ENCODE measurements at regions not wholly inside any gene's neighbourhood (a gene's known extent, or its start where the extent isn't known, plus 50 kb on each side); places are given as distances from the start of the nearest gene placed in this dataset.

- Histone ChIP-seq H3K27ac (ENCODE audit: insufficient read length, low read depth, low read length) (no peak overlapping the region), H3K4me1 (ENCODE audit: insufficient read depth, low read length) (no peaks in the 10 kb centered on the region), H3K79me1 (ENCODE audit: insufficient read depth, low read depth, low read length, poor library complexity, severe bottlenecking) (no peaks in the 10 kb centered on the region), H3K56ac (ENCODE audit: insufficient read length, low read depth, low read length) (no peak overlapping the region), H3K79me2 (ENCODE audit: insufficient read depth, low read length) (no peaks in the 10 kb centered on the region), H3K18ac (ENCODE audit: insufficient read length, low read depth, low read length) (no peak overlapping the region), H4K91ac (ENCODE audit: insufficient read length, low read depth, low read length) (no peak overlapping the region), H3K27me3 (ENCODE audit: insufficient read depth, low read length) (no peaks in the 10 kb centered on the region), H3K4me2 (ENCODE audit: insufficient read depth, insufficient read length, low read length) (no peak overlapping the region), H3K23me2 (ENCODE audit: insufficient read length, low read depth, low read length, poor library complexity, severe bottlenecking) (no peaks in the 10 kb centered on the region), H3K23ac (ENCODE audit: insufficient read length, low read depth, low read length) (no peak overlapping the region), H4K8ac (replicated peaks; ENCODE audit: insufficient read length, low read depth, low read length) (no peak overlapping the region), H4K5ac (ENCODE audit: insufficient read length, low read depth, low read length) (no peak overlapping the region), H3K9me3 (ENCODE audit: control insufficient read depth, low read depth, low read length) (no peaks in the 10 kb centered on the region), H2AFZ (ENCODE audit: low read length) (no peak overlapping the region), H4K20me1 (ENCODE audit: control insufficient read depth, insufficient read depth, insufficient read length) (no peaks in the 10 kb centered on the region), H2BK15ac (ENCODE audit: low read depth, low read length) (no peak overlapping the region), H2BK120ac (ENCODE audit: low read depth, low read length, poor library complexity, severe bottlenecking) (no peak overlapping the region), H2BK12ac (ENCODE audit: insufficient read length, low read depth, low read length) (no peak overlapping the region), H3T11ph (ENCODE audit: low read length) (no peak overlapping the region), H2BK20ac (ENCODE audit: low read depth, low read length, poor library complexity, severe bottlenecking) (no peak overlapping the region), H2BK5ac (ENCODE audit: insufficient read length, low read length) (no peak overlapping the region), H3K9ac (ENCODE audit: extremely low read depth, insufficient read length, low read length) (no peak overlapping the region), H3K4ac (ENCODE audit: low read depth, low read length) (no peak overlapping the region), H2AK5ac (ENCODE audit: insufficient read length, low read length) (no peak overlapping the region), H3K14ac (ENCODE audit: insufficient read depth, low read length) (no peak overlapping the region)
- H3K36me3 Mint-ChIP-seq (ENCODE audit: insufficient read depth in 1 of 3, low read depth in 3 of 3), result peaks cover under 1 to 6% (median 2%) of the 10 kb centered on the region in 3 experiments; a peak in 5 of 7 replicates
- H3K9me3 Mint-ChIP-seq, result peaks cover 7 to 11% of the 10 kb centered on the region in 2 experiments; a peak in 3 of 5 replicates
- TF ChIP-seq, protein P1, sequence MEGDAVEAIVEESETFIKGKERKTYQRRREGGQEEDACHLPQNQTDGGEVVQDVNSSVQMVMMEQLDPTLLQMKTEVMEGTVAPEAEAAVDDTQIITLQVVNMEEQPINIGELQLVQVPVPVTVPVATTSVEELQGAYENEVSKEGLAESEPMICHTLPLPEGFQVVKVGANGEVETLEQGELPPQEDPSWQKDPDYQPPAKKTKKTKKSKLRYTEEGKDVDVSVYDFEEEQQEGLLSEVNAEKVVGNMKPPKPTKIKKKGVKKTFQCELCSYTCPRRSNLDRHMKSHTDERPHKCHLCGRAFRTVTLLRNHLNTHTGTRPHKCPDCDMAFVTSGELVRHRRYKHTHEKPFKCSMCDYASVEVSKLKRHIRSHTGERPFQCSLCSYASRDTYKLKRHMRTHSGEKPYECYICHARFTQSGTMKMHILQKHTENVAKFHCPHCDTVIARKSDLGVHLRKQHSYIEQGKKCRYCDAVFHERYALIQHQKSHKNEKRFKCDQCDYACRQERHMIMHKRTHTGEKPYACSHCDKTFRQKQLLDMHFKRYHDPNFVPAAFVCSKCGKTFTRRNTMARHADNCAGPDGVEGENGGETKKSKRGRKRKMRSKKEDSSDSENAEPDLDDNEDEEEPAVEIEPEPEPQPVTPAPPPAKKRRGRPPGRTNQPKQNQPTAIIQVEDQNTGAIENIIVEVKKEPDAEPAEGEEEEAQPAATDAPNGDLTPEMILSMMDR (conservative IDR thresholded peaks at IDR 0.05), result no peak
- no CpG with 5 or more reads among the region's 15 CpGs for WGBS (ENCODE audit: extremely low coverage, insufficient read length, low lambda C conversion rate)
- H3K27me3 Mint-ChIP-seq (ENCODE audit: low read depth), result no peaks in the 10 kb centered on the region
- no peak overlapping the region for H3K27ac Mint-ChIP-seq
- H3K4me1 Mint-ChIP-seq, result 0 out of 4 replicates have a peak, but pooled peaks cover 0 to 3% of the 10 kb centered on the region in 2 experiments
- H3K4me3 Mint-ChIP-seq, result no peak overlapping the region
- no peak for DNase-seq
These were observed 190.5 kb downstream of the DACT1 start for GRCh38 chr14:58828298-58828697.
